ENCODE measurements at regions not wholly inside any gene's neighbourhood (a gene's known extent, or its start where the extent isn't known, plus 50 kb on each side); places are given as distances from the start of the nearest gene placed in this dataset.

GRCh38 chr6:23712756-23713155, 413.3 kb upstream of the NRSN1 start:
- Histone ChIP-seq H3K79me2 (ENCODE audit: insufficient read depth, low read length) (no peaks in the 10 kb centered on the region), H4K20me1 (ENCODE audit: insufficient read depth) (no peaks in the 10 kb centered on the region), H2AFZ (ENCODE audit: low read depth, low read length, poor library complexity, severe bottlenecking) (no peak overlapping the region), H3K27ac (ENCODE audit: low read depth, low read length) (no peak overlapping the region), H3K9me3 (ENCODE audit: control insufficient read depth in 1 of 2, insufficient read depth in 1 of 2, low read depth in 1 of 2, low read length in 2 of 2) (peaks cover 0 to 7% of the 10 kb centered on the region in 2 experiments; a peak in 1 of 4 replicates), H3K4me3 (replicated peaks in 1 of 2; ENCODE audit: low read depth in 1 of 2, low read length in 2 of 2) (no peak overlapping the region), H3K27me3 (ENCODE audit: insufficient read depth, low read length) (no peaks in the 10 kb centered on the region), H3K36me3 (ENCODE audit: control insufficient read depth in 1 of 2, insufficient read depth in 2 of 2, low read length in 2 of 2) (no peaks in the 10 kb centered on the region), H3K9ac (ENCODE audit: low read length) (no peak overlapping the region), H3K4me2 (ENCODE audit: low read length) (no peak overlapping the region), H3K4me1 (ENCODE audit: control insufficient read depth in 1 of 2, insufficient read depth in 2 of 2, low read length in 2 of 2) (no peaks in the 10 kb centered on the region), H3K9me2 (ENCODE audit: insufficient read depth) (no peaks in the 10 kb centered on the region)
- DNase-seq (ENCODE audit: low read depth, low spot score) (no peak), ATAC-seq (no peak)
- ChIA-PET RAD21 (ENCODE audit: low non-redundant PET in 1 of 2, low total read pairs in 2 of 2, uncharacterized antibody in 2 of 2, unreplicated experiment in 2 of 2) (no interaction called here), POLR2A (no interaction called here), CTCF (no interaction called here)
- BruUV-seq (replicated peaks): no TSS peak
- intact Hi-C loops (cut with micrococcal nuclease): no loop called here
- TF ChIP-seq SRF (IDR thresholded peaks at IDR 0.05; ENCODE audit: low read depth) (no peak), SP1 (IDR thresholded peaks at IDR 0.05; ENCODE audit: low read depth) (no peak), POLR2AphosphoS5 (IDR thresholded peaks at IDR 0.05; ENCODE audit: low read depth, low read length) (no peak), JUND (IDR thresholded peaks at IDR 0.05) (no peak)
- TF ChIP-seq, protein P1, sequence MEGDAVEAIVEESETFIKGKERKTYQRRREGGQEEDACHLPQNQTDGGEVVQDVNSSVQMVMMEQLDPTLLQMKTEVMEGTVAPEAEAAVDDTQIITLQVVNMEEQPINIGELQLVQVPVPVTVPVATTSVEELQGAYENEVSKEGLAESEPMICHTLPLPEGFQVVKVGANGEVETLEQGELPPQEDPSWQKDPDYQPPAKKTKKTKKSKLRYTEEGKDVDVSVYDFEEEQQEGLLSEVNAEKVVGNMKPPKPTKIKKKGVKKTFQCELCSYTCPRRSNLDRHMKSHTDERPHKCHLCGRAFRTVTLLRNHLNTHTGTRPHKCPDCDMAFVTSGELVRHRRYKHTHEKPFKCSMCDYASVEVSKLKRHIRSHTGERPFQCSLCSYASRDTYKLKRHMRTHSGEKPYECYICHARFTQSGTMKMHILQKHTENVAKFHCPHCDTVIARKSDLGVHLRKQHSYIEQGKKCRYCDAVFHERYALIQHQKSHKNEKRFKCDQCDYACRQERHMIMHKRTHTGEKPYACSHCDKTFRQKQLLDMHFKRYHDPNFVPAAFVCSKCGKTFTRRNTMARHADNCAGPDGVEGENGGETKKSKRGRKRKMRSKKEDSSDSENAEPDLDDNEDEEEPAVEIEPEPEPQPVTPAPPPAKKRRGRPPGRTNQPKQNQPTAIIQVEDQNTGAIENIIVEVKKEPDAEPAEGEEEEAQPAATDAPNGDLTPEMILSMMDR (IDR thresholded peaks at IDR 0.05 in 2 of 3, conservative IDR thresholded peaks at IDR 0.05 in 1 of 3; ENCODE audit: borderline replicate concordance in 1 of 3, insufficient read depth in 1 of 3, low read depth in 2 of 3, low read length in 2 of 3): no peak

DNA sequence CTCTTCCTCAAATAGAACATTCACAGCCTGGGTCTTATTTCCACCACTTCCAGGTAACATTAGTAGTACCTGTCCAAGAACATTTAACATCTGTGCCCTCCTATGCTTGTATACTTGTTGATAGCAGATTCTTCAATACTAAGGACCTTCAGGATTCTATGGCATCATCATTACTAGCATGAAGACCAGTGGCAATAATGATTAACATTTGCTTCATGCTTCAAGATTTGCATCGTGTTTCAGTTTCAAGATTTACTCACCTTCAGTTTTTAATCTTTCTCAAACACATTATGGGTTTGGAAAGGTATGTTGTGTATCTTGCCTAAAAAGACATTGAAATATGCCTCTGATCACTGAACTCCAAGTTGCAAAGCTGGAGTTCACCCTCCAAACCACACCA, 412.8 kb upstream of the NRSN1 start:
- H3K36me3 ChIP-seq (ENCODE audit: control insufficient read depth in 1 of 2, insufficient read depth in 2 of 2, low read length in 2 of 2): no peaks in the 10 kb centered on the region
- ChIA-PET RAD21 (ENCODE audit: low non-redundant PET in 1 of 2, low total read pairs in 2 of 2, uncharacterized antibody in 2 of 2, unreplicated experiment in 2 of 2) (no interaction called here), POLR2A (no interaction called here), CTCF (no interaction called here)
- no peak overlapping the region for H3K9ac ChIP-seq (ENCODE audit: low read length)
- no peaks in the 10 kb centered on the region for H3K9me2 ChIP-seq (ENCODE audit: insufficient read depth)
- no peaks in the 10 kb centered on the region for H3K79me2 ChIP-seq (ENCODE audit: insufficient read depth, low read length)
- H3K4me1 ChIP-seq (ENCODE audit: control insufficient read depth in 1 of 2, insufficient read depth in 2 of 2, low read length in 2 of 2): no peaks in the 10 kb centered on the region
- no peak overlapping the region for H3K4me2 ChIP-seq (ENCODE audit: low read length)
- BruUV-seq (replicated peaks): no TSS peak
- no peaks in the 10 kb centered on the region for H4K20me1 ChIP-seq (ENCODE audit: insufficient read depth)
- no peaks in the 10 kb centered on the region for H3K27me3 ChIP-seq (ENCODE audit: insufficient read depth, low read length)
- H3K9me3 ChIP-seq (ENCODE audit: control insufficient read depth in 1 of 2, insufficient read depth in 1 of 2, low read depth in 1 of 2, low read length in 2 of 2): peaks cover 0 to 7% of the 10 kb centered on the region in 2 experiments; a peak in 1 of 4 replicates
- H3K4me3 ChIP-seq (replicated peaks in 1 of 2; ENCODE audit: low read depth in 1 of 2, low read length in 2 of 2): no peak overlapping the region
- no peak overlapping the region for H2AFZ ChIP-seq (ENCODE audit: low read depth, low read length, poor library complexity, severe bottlenecking)
- DNase-seq (ENCODE audit: low read depth, low spot score): no peak
- intact Hi-C loops (cut with micrococcal nuclease): no loop called here
- H3K27ac ChIP-seq (ENCODE audit: low read depth, low read length): no peak overlapping the region
- ATAC-seq: no peak
- no peak for TF ChIP-seq ZNF274 (IDR thresholded peaks at IDR 0.05; ENCODE audit: low read depth, low read length)
- TF ChIP-seq SP1 (IDR thresholded peaks at IDR 0.05; ENCODE audit: low read depth): no peak
- no peak for TF ChIP-seq YY1 (IDR thresholded peaks at IDR 0.05; ENCODE audit: extremely low read depth, insufficient replicate concordance, low read depth, low read length)
- no peak for TF ChIP-seq CBX3 (IDR thresholded peaks at IDR 0.05; ENCODE audit: low read depth)
- TF ChIP-seq POLR2AphosphoS5 (IDR thresholded peaks at IDR 0.05; ENCODE audit: low read depth, low read length): no peak
- no peak for TF ChIP-seq POLR2A (IDR thresholded peaks at IDR 0.05; ENCODE audit: borderline replicate concordance, extremely low read depth, insufficient read depth, insufficient read length)
- TF ChIP-seq TCF7L2 (IDR thresholded peaks at IDR 0.05; ENCODE audit: borderline replicate concordance, extremely low read depth, insufficient read depth, insufficient read length): no peak
- no peak for TF ChIP-seq FOSL1 (IDR thresholded peaks at IDR 0.05; ENCODE audit: low read depth)
- no peak for TF ChIP-seq REST (IDR thresholded peaks at IDR 0.05; ENCODE audit: low read depth)
- no peak for TF ChIP-seq MAX (IDR thresholded peaks at IDR 0.05)
- TF ChIP-seq SIN3A (IDR thresholded peaks at IDR 0.05; ENCODE audit: low read depth): no peak
- no peak for TF ChIP-seq RAD21 (IDR thresholded peaks at IDR 0.05; ENCODE audit: low read depth)
- no peak for TF ChIP-seq SRF (IDR thresholded peaks at IDR 0.05; ENCODE audit: low read depth)
- TF ChIP-seq CEBPB (IDR thresholded peaks at IDR 0.05; ENCODE audit: low read depth): no peak
- TF ChIP-seq ATF3 (IDR thresholded peaks at IDR 0.05): no peak
